ENCODE measurements at regions not wholly inside any gene's neighbourhood (a gene's known extent, or its start where the extent isn't known, plus 50 kb on each side); places are given as distances from the start of the nearest gene placed in this dataset.

GRCh38 chr5:74209571-74209970, 431.0 kb downstream of the ENC1 start:
- no peak for DNase-seq

- peak; percentile 70 for DNase-seq
These were observed 433.7 kb downstream of the ENC1 start for GRCh38 chr5:74206579-74207550.

- no peak for DNase-seq
These were observed 434.6 kb downstream of the ENC1 start for GRCh38 chr5:74205767-74206578.

DNA sequence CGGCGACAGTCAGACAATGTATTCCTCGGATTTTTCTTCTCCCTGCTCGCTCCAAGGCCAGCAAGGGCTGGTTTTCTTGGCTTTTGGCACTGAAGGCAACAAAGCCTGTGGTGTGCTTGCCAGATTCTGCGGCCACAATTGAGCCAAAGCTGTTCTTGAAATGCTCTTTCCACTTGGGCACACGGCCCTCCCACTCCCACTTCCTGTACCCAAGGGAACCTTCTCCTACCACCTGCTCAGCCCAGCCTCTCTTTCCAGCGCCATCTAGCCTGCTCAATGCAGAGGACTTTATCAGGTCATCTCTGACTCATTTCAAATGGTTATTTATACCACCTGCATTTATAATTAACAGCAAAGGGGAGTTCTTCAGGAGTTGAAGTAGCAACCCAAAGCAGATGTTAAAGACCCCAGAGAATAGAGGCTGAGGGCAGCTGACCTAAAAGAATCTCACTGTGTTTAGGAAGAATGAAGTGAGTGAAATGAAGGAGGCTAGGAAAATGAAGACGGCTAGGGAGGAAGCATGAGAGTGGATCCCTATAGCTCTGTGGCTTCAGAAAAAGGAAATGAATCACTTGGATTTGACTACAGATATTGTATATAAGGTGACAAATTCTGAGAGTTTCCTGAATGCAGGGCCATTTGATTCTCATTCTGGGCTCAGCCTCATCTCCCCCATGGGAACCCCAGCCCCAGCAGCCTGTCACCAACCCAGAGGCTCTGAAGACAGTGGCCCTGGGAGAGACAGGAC, 439.0 kb downstream of the ENC1 start:
- no peak for DNase-seq

DNA sequence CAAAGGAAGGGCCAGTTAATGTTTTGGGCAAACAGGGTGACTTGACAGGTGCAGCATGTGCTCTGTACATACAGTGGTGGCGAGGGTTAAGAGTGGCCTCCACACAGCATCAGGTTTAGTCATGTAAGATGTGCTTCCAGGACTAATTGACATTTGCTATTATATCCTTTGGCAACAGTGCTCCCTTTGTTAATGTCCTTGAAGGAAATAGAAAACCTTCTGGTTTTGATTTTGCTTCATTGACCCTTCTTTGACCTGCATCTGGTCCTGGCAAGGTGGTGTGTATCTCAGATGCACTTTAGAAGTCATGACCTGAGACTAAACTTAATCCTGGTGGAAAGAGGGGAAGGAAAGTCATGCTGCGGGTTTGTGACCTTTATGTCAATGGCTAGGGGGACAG, 440.0 kb downstream of the ENC1 start:
- DNase-seq = no peak

GRCh38 chr5:74199436-74200210, 440.9 kb downstream of the ENC1 start:
- DNase-seq = no peak

DNA sequence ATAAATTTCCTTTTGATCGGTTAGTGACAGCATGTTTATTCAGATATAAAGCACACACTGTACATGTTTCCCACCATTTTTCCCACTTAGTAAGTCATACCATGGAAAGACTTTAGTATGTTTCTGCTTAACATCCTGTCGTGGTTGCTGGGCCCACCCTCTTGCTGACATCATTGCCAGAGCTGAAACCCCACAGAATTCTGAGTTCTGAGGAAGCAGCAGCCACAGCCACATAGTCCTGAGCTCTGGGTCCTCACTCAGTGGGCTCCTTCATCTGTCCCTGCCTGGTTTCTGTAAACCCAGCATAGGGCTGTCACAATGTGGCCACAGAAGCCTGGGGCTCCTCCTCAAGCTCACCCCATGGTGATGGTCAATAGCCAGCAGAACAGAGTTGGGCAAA, 441.5 kb downstream of the ENC1 start:
- DNase-seq = no peak

- DNase-seq = no peak
These were observed 442.4 kb downstream of the ENC1 start for GRCh38 chr5:74198156-74198555.

GRCh38 chr5:74196233-74196632, 444.3 kb downstream of the ENC1 start:
- DNase-seq = no peak

- no peak for DNase-seq
These were observed 446.3 kb downstream of the ENC1 start for GRCh38 chr5:74194196-74194595.

GRCh38 chr5:74192606-74193299, 447.8 kb downstream of the ENC1 start:
- no peak for DNase-seq

DNA sequence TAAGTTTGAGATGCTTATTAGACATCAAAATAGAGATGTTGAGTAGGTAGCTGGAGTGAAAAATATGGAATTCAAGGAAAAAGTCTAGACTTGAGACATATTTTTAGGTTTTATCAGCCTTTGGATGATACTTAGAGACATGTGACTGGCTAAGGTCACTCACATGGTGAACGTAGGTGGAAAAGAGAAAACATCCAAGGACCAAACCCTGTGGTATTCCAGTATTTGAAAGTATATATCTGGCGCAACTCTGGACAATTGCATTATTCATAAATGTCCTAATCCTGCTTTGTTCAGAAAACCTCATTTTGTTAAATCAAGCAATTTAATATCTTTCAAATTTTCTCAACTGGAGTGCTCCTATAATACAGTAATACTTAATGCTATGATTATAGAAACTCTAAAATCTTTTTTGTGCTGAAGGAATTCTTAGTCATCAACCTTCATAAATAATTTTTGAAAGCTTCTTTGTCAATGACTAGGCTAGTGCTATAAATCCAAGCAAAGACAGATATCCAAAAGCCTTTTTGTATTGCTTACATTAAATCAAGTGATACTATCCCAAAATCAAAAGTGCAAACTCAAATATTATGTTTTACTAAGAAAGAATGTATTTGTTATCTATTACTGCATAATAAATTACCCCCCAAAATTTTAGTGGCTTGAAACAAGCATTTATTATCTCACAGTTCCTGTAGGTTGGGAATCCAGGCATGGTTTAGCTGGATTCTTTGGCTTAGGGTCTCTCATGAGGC, 452.0 kb downstream of the ENC1 start:
- DNase-seq = no peak

DNA sequence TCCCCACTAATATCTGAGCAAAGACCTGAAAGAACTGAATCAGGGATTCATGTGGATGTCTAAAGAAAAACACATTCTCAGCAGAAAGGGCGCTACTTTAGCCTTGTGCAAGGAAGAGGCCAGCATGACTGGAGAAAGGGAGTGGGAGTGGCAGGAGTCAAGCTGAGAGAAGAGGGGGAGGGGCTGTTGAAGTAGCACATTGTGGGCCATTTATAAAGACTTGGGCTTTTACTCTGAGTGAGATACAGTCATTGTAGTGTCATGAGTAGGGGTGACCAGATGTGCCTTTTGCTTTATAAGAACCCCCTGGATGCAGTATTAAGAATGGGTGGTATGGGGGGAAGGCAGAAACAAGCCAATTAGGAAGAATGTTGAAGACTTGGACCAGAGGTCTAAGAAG, 452.8 kb downstream of the ENC1 start:
- no peak for DNase-seq

DNA sequence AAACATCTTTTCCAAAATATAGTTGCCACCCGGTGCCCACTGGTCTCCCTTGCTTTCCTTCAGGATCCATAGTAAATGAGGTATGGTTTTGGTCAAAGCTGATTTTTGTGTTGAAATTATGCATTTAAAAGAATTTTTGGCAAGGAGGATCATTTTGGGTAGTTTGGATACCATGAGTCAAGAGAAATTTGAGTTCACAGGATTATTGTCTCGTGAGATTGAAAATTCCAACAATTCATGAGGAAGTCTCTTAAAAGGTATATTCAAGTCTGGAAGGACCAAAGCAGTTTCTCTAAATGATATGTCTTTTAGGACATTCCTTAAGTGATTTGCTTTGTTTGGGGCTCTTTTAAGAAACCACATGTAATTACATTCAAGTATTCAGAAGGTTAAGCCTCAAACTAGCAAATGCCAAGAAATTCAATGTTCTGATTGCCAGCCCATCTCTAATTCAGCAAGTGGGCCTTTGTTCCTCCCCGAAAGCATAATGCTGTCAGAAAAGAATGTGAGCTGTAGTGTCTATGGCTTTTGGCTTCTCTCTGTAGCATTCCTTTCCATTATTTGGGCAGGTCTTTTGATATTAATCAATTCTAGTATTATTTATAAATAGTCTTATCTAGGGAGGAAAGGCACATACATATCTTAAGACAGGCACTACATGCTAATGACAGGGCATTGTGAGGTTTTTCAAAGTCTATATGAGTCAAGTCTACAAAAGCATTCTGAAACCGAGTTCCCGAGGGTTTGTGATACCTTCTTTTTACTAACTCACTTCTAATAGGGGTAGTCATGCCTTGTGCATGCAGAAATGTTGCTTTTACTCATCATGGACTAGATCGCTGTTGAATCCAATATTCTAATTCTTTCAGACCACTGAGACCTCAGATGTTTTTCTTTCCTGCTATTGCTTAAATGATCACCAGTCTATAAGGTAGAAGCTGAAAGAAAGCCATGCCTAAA, 453.9 kb downstream of the ENC1 start:
- no peak for DNase-seq

DNA sequence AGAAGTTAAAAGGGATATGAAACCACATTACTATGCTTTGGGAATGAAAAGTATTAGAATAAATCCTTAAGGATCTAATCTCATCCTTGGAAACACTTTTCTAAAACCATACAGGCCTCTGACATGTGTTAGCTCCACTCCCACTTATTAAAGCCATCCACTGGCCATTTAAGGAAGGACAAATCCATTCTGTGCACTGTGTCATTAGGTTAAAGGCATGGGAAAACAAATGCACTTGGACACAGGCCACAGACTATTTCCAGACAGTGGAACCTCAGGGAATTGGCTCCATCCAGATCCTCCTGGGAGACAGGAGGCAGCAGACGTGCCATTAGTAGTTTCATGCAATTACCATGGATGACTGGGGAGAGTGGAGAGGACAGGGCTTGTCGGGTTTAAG, 454.9 kb downstream of the ENC1 start:
- no peak for DNase-seq

DNA sequence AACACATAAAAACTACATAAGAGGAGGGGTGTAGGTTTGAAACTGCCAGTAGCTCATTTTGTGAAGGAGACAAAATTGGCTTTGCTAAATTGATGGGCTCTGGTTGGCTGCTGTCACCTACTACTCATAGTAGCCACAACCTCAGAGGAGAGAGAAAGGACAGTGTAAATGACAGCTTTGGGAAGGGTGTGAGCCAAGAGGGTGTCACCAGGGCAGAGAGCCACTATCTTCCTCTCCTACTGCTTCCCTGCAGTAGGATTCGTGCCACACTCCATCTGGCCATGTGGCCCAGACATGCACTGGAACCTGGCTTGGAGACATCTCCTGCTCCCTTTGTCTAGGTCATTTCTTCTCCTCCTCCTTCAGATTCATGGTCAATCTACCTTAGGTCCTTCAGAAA, 455.9 kb downstream of the ENC1 start:
- no peak for DNase-seq

DNA sequence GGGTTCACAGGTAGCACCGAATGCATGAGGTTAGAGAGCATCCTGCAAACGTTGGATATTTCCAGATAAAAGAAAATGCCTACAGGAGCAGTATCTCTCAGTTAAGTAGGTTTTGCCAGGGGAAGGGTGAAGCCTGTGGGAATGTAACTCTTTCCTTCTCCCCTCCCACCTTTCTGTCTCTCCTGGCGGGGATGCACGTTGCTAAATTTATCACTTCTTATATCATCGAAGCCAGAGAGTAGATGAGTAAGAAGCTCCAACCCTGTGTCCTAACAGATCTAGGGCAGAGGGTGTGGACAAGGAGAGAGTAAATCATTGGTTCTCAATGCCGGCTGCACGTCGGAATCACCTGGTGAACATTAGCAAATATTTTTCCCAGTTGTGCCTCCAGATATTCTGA, 457.5 kb downstream of the ENC1 start:
- DNase-seq = no peak

DNA sequence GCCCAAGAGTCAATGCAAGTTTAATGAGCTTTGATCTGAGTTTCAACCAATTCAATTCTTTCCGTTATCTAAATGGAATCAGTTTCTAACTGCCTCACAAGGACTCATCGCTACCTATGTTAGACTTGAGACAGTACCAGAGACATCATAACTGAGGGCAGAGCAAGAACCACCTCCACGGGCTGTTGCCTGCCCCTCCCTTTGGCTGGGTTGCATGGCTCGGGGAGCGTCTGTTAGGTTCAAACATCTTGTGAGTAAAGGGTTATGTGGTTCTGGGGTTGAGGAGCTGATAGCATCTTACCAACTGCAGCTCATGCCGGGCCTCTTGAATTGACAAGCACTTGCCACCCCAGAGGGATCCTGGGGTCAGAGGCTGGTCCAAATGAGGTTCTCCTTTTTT, 457.9 kb downstream of the ENC1 start:
- no peak for DNase-seq

DNA sequence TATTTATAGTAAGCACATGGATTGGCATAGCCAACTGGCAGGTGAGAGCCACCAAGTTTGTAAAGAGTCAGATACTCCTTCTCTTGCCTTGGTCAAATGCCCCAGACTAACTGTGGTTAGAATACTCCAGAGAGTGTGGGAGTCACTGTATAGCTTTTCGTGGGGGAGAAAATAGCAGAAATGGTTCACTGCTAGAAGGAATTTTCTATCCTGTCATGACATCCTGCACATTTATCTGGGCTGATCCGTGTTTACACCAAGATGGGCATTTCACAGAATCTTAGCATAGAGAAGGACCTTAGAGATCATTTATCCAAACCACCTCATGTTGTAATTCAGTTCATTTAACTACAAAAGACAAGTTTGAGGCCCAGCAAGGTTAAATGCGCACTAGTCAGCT, 460.8 kb downstream of the ENC1 start:
- DNase-seq = no peak

- DNase-seq = no peak
These were observed 461.3 kb downstream of the ENC1 start for GRCh38 chr5:74179179-74179578.
